SU-DHL-6 (cell line): ENCODE measurements at regions not wholly inside any gene's neighbourhood (a gene's known extent, or its start where the extent isn't known, plus 50 kb on each side); places are given as distances from the start of the nearest gene placed in this dataset.

Experiments used
- H2AFZ ChIP-seq: fragments of 200-600 bp; sonication (generic); 2 replicates; pipeline ENCODE4 v1.6.1; 2014; ENCODE audit warnings: low read depth, mild to moderate bottlenecking, moderate library complexity, mixed read lengths, antibody characterized with exemption, low read length; ENCODE audit not compliant: severe bottlenecking
- H3F3A ChIP-seq: fragments of 200-600 bp; shearing (Covaris generic); 2 replicates; pipeline ENCODE4 v1.6.0; 2016; ENCODE audit warnings: antibody characterized with exemption, mild to moderate bottlenecking; ENCODE audit not compliant: insufficient read depth
- H3K27ac ChIP-seq: fragments of 200-600 bp; sonication (generic); 2 replicates; pipeline ENCODE4 v1.5.1; 2016; ENCODE audit warnings: low read depth, mild to moderate bottlenecking, low read length, moderate library complexity, mixed read lengths
- H3K27me3 ChIP-seq: fragments of 200-600 bp; sonication (generic), shearing (Covaris generic); 2 replicates; pipeline ENCODE4 v1.6.0; 2014; ENCODE audit warnings: mild to moderate bottlenecking, low read length
- H3K36me3 ChIP-seq: fragments of 200-600 bp; sonication (generic); 2 replicates; pipeline ENCODE4 v1.6.1; 2014; ENCODE audit warnings: mild to moderate bottlenecking, low read length, mixed read lengths
- H3K4me2 ChIP-seq: fragments of 300-600, 200-600 bp; shearing (Covaris generic), sonication (generic); 2 replicates; pipeline ENCODE4 v1.6.0; 2014; ENCODE audit warnings: low read length, low read depth, mild to moderate bottlenecking; ENCODE audit not compliant: poor library complexity, severe bottlenecking
- H3K4me3 ChIP-seq: fragments of 200-600 bp; sonication (generic); 2 replicates; pipeline ENCODE4 v1.5.1; 2014; ENCODE audit warnings: antibody characterized with exemption, low read length, mild to moderate bottlenecking, mixed read lengths; ENCODE audit not compliant: insufficient read depth, poor library complexity, severe bottlenecking
- H3K79me2 ChIP-seq: fragments of 200-600 bp; sonication (generic); 2 replicates; pipeline ENCODE4 v1.6.1; 2014; ENCODE audit warnings: mild to moderate bottlenecking, low read length, moderate library complexity; ENCODE audit not compliant: insufficient read depth
- H3K9ac ChIP-seq: fragments of 200-600 bp; sonication (generic); 2 replicates; pipeline ENCODE4 v1.7.0; 2014; ENCODE audit warnings: mild to moderate bottlenecking, low read length
- H3K9me2 ChIP-seq: fragments of 200-600 bp; sonication (generic); replicated peaks from 2 replicates; pipeline ENCODE4 v1.6.1; 2014; ENCODE audit warnings: low read length; ENCODE audit not compliant: insufficient read depth
- H3K9me3 ChIP-seq: fragments of 200-600 bp; sonication (generic); 2 replicates; pipeline ENCODE4 v1.6.1; 2014; ENCODE audit warnings: low read length, mixed read lengths; ENCODE audit not compliant: insufficient read depth
- H4K20me1 ChIP-seq: fragments of 200-600 bp; sonication (generic); 2 replicates; pipeline ENCODE4 v1.6.1; 2014; ENCODE audit warnings: low read depth, mild to moderate bottlenecking, antibody characterized with exemption, low read length, moderate library complexity, mixed read lengths
- CTCF ChIP-seq: fragments of 200-600 bp; sonication (generic); IDR thresholded peaks from one replicate; pipeline ENCODE4 v1.5.1; 2017; ENCODE audit warnings: antibody characterized with exemption, mild to moderate bottlenecking, low read length, moderate library complexity; ENCODE audit not compliant: insufficient read depth, poor library complexity, severe bottlenecking
- EZH2phosphoT487 ChIP-seq: fragments of 200-600 bp; sonication (generic), shearing (Covaris generic); conservative IDR thresholded peaks from 2 replicates; pipeline ENCODE4 v1.6.1; 2018; ENCODE audit warnings: mild to moderate bottlenecking, antibody characterized with exemption, low read length, moderate library complexity, mixed read lengths

GRCh38 chr20:17872434-17872833 lies 96.2 kb downstream of the SNX5 start:
- Histone ChIP-seq H3K4me2 (no peak overlapping the region), H2AFZ (no peak overlapping the region), H3K79me2 (no peaks in the 10 kb centered on the region), H3K9me3 (no peaks in the 10 kb centered on the region), H3K36me3 (no peaks in the 10 kb centered on the region), H3K9me2 (no peaks in the 10 kb centered on the region), H3K4me3 (no peak overlapping the region), H4K20me1 (no peaks in the 10 kb centered on the region), H3K9ac (no peak overlapping the region), H3K27ac (no peak overlapping the region), H3K27me3 (no peaks in the 10 kb centered on the region), H3F3A (no peaks in the 10 kb centered on the region)
- TF ChIP-seq CTCF (no peak), EZH2phosphoT487 (no peak)

- Histone ChIP-seq H3K79me2 (no peaks in the 10 kb centered on the region), H3K27ac (no peak overlapping the region), H3K9me2 (no peaks in the 10 kb centered on the region), H3K9me3 (no peaks in the 10 kb centered on the region), H3K36me3 (no peaks in the 10 kb centered on the region), H3K9ac (no peak overlapping the region), H3F3A (no peaks in the 10 kb centered on the region), H3K4me3 (no peak overlapping the region), H3K4me2 (no peak overlapping the region), H2AFZ (no peak overlapping the region), H3K27me3 (no peaks in the 10 kb centered on the region), H4K20me1 (no peaks in the 10 kb centered on the region)
- TF ChIP-seq CTCF: no peak
- no peak for TF ChIP-seq EZH2phosphoT487
Observed at GRCh38 chr20:17871886-17872285, 96.7 kb downstream of the SNX5 start.

DNA sequence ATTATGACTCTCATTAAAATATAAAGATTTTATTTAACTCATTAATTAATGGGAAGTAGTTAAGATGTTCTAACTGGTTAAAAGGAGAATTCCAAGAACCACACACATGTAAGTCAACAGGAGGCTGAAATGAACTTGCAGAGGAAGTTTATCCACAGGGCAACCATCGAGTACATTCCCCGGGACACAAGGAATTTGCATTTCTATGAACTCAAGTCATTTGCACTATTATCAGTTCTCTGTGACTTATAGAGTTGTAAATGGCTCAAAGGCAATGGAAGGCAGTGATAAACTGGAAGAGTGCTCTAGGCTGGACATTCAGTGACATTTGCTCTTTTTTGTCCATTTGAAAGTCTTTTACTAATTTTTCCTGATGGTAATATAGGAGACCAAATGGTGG lies 97.4 kb downstream of the SNX5 start:
- Histone ChIP-seq H3K4me3 (no peak overlapping the region), H2AFZ (no peak overlapping the region), H3F3A (no peaks in the 10 kb centered on the region), H3K4me2 (no peak overlapping the region), H3K9me2 (no peaks in the 10 kb centered on the region), H3K9ac (no peak overlapping the region), H3K36me3 (no peaks in the 10 kb centered on the region), H3K9me3 (no peaks in the 10 kb centered on the region), H3K27me3 (no peaks in the 10 kb centered on the region), H3K79me2 (no peaks in the 10 kb centered on the region), H4K20me1 (no peaks in the 10 kb centered on the region), H3K27ac (no peak overlapping the region)
- TF ChIP-seq EZH2phosphoT487: no peak
- TF ChIP-seq CTCF: no peak
